ENCODE measurements at regions not wholly inside any gene's neighbourhood (a gene's known extent, or its start where the extent isn't known, plus 50 kb on each side); places are given as distances from the start of the nearest gene placed in this dataset.
"Not testable (repeated sequence)": the region's sequence is repeated elsewhere in the genome, so short reads cannot be mapped to it uniquely, and the experiment has no call there.

DNA sequence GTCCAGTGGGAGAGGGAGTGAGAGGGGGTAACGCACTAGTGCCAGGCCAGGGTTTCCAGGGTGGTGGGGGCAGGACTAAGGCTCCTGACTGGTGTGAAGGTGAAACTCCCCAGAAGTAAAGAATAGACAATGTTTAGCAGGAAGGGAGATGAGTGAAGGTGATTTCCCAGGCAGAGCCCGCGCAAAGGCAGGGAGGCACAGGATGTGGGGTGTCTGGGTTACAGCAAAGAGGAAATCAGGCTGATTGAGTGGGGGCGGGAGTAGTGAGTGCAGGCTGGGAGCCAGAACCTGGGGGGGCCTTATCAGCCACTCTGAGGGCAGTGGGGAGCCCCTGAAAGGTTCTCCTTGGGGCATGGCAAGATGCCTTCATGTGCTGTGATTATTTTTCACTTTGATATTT is 167.5 kb downstream of the UTP18 start:
- DNase-seq (ENCODE audit: low read depth), result no peak
- H3K4me3 ChIP-seq (ENCODE audit: control insufficient read depth, low read depth, low read length), result no peak overlapping the region
- no peak for TF ChIP-seq CTCF (conservative IDR thresholded peaks at IDR 0.05; ENCODE audit: control insufficient read depth, insufficient read depth, low read depth, low read length)

- no peak for DNase-seq (ENCODE audit: low read depth)
- no peak for TF ChIP-seq CTCF (conservative IDR thresholded peaks at IDR 0.05; ENCODE audit: control insufficient read depth, insufficient read depth, low read depth, low read length)
- H3K4me3 ChIP-seq (ENCODE audit: control insufficient read depth, low read depth, low read length), result no peak overlapping the region
Observed at GRCh38 chr17:51428668-51429495, 168.5 kb downstream of the UTP18 start.

DNA sequence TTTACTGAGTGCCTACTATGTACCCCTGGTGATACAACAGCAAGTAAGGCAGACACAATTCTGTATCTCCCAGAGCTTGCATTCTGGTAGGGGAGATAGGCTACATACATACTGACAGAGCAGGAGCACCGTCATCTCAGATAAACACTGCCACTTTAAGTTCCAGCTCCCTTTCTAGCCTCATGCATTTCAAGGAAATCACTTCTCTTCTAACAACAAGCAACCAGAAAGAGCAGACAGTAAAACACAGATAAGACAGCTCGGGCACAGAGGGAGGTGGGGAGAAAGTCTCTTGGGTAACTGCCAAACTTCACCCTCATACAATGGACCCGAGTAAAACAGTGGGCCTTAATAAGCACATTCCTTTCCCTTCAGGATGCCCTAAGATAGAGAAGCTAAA is 169.6 kb downstream of the UTP18 start:
- DNase-seq (ENCODE audit: low read depth); H3K4me3 ChIP-seq (ENCODE audit: control insufficient read depth, low read depth, low read length): not testable (repeated sequence)

- no peak for DNase-seq (ENCODE audit: low read depth)
- no peak overlapping the region for H3K4me3 ChIP-seq (ENCODE audit: control insufficient read depth, low read depth, low read length)
- TF ChIP-seq CTCF (conservative IDR thresholded peaks at IDR 0.05; ENCODE audit: control insufficient read depth, insufficient read depth, low read depth, low read length), result no peak
Observed at GRCh38 chr17:51430591-51430990, 170.2 kb downstream of the UTP18 start.

DNA sequence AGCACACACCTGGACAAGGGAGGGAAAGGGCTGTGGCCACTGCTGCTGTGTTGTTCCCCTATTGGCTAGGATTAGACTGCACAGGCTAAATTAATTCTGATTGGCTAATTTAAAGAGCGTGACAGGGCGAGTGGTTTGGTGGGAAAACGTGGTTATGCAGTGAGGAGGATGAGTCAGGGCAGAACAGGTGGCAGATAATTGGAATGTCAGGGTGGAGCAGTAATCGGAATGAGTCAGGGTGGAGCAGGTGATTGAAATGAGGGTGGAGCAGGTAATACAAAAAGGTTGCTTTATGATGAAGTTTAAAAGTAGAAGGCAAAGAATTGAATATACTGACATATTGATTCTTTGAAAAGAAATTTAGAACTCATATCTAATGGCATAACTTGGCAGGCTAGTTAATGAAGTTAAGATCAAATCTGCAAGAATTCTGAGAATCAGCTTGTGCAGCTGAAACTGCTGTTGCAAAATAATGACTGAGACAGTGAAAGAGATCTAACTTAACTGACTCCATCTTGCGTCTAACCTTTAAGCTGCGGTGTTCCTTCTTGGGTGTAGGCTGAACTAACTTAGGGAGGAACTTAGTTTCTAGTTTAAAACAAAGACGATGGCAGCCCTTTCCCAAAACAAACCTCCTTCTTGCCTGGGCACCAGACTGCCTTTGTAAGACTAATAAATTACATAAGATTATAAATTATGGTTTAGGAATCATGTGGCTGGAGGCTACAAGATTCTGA is 174.3 kb downstream of the UTP18 start:
- DNase-seq (ENCODE audit: low read depth), result no peak
- no peak overlapping the region for H3K4me3 ChIP-seq (ENCODE audit: control insufficient read depth, low read depth, low read length)
- TF ChIP-seq CTCF (conservative IDR thresholded peaks at IDR 0.05; ENCODE audit: control insufficient read depth, insufficient read depth, low read depth, low read length), result no peak

DNA sequence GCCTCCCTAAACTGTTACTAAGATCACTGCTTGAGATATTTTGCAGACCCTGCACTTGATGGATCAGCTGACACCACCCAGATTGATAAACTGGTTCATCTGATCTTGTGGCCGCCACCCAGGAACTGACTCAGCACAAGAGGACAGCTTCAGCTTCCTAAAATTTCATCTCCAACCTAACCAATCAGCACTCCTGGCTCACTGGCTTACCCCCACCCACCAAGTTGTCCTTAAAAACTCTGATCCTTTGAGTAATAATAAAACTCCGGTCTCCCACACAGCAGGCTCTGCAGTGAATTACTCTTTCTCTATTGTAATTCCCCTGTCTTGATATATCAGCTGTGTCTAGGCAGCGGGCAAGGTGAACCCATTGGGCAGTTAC is 174.8 kb downstream of the UTP18 start:
- no peak for TF ChIP-seq CTCF (conservative IDR thresholded peaks at IDR 0.05; ENCODE audit: control insufficient read depth, insufficient read depth, low read depth, low read length)
- no peak for DNase-seq (ENCODE audit: low read depth)
- no peak overlapping the region for H3K4me3 ChIP-seq (ENCODE audit: control insufficient read depth, low read depth, low read length)

- peak; percentile 8 for DNase-seq (ENCODE audit: low read depth)
- H3K4me3 ChIP-seq (ENCODE audit: control insufficient read depth, low read depth, low read length), result no peak overlapping the region
- no peak for TF ChIP-seq CTCF (conservative IDR thresholded peaks at IDR 0.05; ENCODE audit: control insufficient read depth, insufficient read depth, low read depth, low read length)
Observed at GRCh38 chr17:51435641-51436091, 175.3 kb downstream of the UTP18 start.

Measured in fibroblast of mammary gland (primary cell).